Pancreas (tissue), 10 donors: ENCODE measurements at regions not wholly inside any gene's neighbourhood (a gene's known extent, or its start where the extent isn't known, plus 50 kb on each side); places are given as distances from the start of the nearest gene placed in this dataset.

ENCODE experiments used
- ATAC-seq, 4 donors: fragments of 200-7000 bp; cut with Tn5 transposase; one replicate each; pipeline versions ENCODE4 v1.8.0 to v1.9.1; 2020; ENCODE audit warnings: mild to moderate bottlenecking in 4 of 4, moderate library complexity in 4 of 4
- DNase-seq, 6 donors: peaks; one replicate each; pipeline ENCODE4 v3.0.0-alpha.2; 2020
- FAIRE-seq: peaks from 2 replicates; lab custom pipeline; 2012; peaks lifted over from hg19 to GRCh38; lab: Jason Lieb, UNC
- H3K27ac ChIP-seq, 4 donors: fragments of 200-600 bp; sonication (generic); 1 replicate in 3 of 4; 2 replicates in 1 of 4; pipeline versions ENCODE4 v1.5.0 to v1.8.0; 2020
- H3K27me3 ChIP-seq, 4 donors: fragments of 200-600 bp; one replicate each; pipeline ENCODE4 v1.8.0; 2021
- H3K36me3 ChIP-seq, 3 donors: fragments of 200-600 bp; sonication (generic) in 1 of 3; one replicate each; pipeline versions ENCODE4 v1.5.0 to v1.8.0; 2020 to 2021
- H3K4me1 ChIP-seq, 3 donors: fragments of 200-600 bp; one replicate each; pipeline ENCODE4 v1.8.0; 2021
- H3K4me3 ChIP-seq, 4 donors: fragments of 200-600 bp; sonication (generic) in 2 of 4; one replicate each; pipeline versions ENCODE4 v1.5.0 to v1.8.0; 2020 to 2021
- H3K9me3 ChIP-seq, 4 donors: fragments of 200-600 bp; one replicate each; pipeline ENCODE4 v1.8.0; 2021
- whole genome bisulfite sequencing, 2 donors: extraction: QIAGEN DNeasy Blood & Tissue Kit; methylation state at CpG; one replicate each; pipeline ENCODE4 v1.1.7; 2013; 5-methylcytosine and 5-hydroxymethylcytosine counted together
- intact Hi-C, 3 donors: fragments of 100-400 bp; cut with DNase I; formaldehyde crosslinking; loops; one replicate each; pipeline versions ENCODE4 v1.11.1 to v1.14.2; 2022
- TF ChIP-seq, protein P1 (sequence below), 4 donors: fragments of 200-600 bp; sonication (generic) in 3 of 4; IDR thresholded peaks; one replicate each; pipeline versions ENCODE4 v1.5.0 to v1.8.0; 2021; ENCODE audit warnings: antibody characterized with exemption in 4 of 4
- donor health status: healthy with polysubstance abuse.
- donor health status: DM: no; HTN: no; CAD: no; lungs with moderate emphysema.
- donor health status: DM: no; HTN: no; CAD: no.
- donor health status: control.
- donor health status: control.
- donor health status: Bipolar disorder and iron deficiency.
- donor health status: DM: yes; HTN: yes; CAD: no.
- donor health status: DM: no; HTN: no; CAD: no.
- donor health status: DM: no; HTN: no; CAD: no.
- donor health status: DM: yes; HTN: yes; CAD: no.

DNA sequence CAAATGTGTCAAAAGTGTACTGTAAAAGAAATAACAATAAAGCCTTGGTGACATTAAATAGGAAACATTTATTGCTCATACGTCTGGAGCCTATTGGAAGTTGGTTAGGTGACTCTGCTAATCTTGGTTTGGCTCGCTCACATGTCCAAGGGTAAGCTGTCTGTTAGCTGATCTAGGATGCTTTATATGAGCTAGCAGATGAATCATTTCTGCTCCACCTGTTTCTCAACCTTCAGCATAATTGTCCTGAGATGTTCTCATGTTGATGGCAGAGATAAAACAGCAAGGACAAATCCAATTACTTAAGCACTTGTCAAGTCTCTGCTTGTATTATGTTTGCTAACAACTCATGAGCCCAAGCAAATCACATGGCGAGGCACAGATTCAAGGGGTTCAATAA, 56.0 kb upstream of the CD53 start:
- no peak for FAIRE-seq
- TF ChIP-seq, protein P1, sequence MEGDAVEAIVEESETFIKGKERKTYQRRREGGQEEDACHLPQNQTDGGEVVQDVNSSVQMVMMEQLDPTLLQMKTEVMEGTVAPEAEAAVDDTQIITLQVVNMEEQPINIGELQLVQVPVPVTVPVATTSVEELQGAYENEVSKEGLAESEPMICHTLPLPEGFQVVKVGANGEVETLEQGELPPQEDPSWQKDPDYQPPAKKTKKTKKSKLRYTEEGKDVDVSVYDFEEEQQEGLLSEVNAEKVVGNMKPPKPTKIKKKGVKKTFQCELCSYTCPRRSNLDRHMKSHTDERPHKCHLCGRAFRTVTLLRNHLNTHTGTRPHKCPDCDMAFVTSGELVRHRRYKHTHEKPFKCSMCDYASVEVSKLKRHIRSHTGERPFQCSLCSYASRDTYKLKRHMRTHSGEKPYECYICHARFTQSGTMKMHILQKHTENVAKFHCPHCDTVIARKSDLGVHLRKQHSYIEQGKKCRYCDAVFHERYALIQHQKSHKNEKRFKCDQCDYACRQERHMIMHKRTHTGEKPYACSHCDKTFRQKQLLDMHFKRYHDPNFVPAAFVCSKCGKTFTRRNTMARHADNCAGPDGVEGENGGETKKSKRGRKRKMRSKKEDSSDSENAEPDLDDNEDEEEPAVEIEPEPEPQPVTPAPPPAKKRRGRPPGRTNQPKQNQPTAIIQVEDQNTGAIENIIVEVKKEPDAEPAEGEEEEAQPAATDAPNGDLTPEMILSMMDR (IDR thresholded peaks at IDR 0.05) = no peak
- Histone ChIP-seq H3K36me3 (no peaks in the 10 kb centered on the region), H3K4me3 (no peak overlapping the region), H3K27me3 (no peaks in the 10 kb centered on the region), H3K9me3 (no peaks in the 10 kb centered on the region), H3K27ac (no peak overlapping the region), H3K4me1 (no peaks in the 10 kb centered on the region)
- no peak for DNase-seq
- 53 to 67% methylated on average over 3 of the region's 3 CpGs for WGBS, 2 donors
- no peak for ATAC-seq
- intact Hi-C loops = no loop called here

DNA sequence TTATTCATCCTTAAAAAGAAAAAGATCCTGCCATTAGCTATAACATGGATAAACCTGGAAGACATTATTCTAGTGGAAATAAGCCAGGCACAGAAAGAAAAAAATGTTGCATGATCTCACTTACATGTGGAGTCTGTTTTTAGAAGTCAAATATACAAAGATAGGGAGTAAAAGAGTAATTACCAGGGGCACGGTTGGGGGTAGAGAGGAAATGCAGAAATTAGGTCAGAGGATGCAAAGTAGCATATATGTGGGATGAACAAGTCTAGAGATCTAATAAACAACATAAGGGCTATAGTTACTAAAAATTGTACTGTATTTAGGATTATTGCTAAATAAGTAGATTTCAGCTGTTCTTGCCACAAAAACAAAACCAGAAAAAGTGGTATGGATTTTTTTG, 61.4 kb upstream of the CD53 start:
- no peaks in the 10 kb centered on the region for H3K9me3 ChIP-seq
- TF ChIP-seq, protein P1 (IDR thresholded peaks at IDR 0.05) = no peak
- H3K27me3 ChIP-seq = no peaks in the 10 kb centered on the region
- H3K36me3 ChIP-seq = no peaks in the 10 kb centered on the region
- H3K4me3 ChIP-seq = no peak overlapping the region
- ATAC-seq (no peak), FAIRE-seq (no peak), DNase-seq (no peak)
- H3K4me1 ChIP-seq = no peaks in the 10 kb centered on the region
- intact Hi-C loops = no loop called here
- 16 to 18% methylated on average over 1 of the region's 1 CpG for WGBS, 2 donors
- no peak overlapping the region for H3K27ac ChIP-seq

DNA sequence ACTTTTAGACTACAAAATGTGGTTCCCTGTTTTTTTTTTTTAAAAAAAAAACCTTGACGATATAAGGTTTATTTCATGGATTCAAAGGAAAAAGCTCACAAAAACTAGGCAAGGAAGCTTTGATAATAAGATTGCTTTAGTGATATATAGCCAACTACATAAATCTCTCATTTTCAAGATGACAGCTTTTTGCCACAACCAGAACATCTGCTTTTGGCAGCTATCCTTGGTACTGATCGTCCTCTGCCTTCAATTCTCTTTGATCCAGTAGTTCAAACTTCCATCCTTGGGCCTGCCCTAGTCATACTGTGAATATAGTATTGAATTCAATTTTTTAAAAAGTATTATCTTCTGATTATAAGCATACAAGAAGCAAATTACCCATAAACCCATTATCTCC, 72.9 kb upstream of the CD53 start:
- Histone ChIP-seq H3K27ac (no peak overlapping the region), H3K36me3 (no peaks in the 10 kb centered on the region), H3K4me1 (no peaks in the 10 kb centered on the region), H3K27me3 (peaks cover 0 to 5% (median 0%) of the 10 kb centered on the region in 4 donors), H3K9me3 (no peaks in the 10 kb centered on the region), H3K4me3 (no peak overlapping the region)
- ATAC-seq = no peak
- DNase-seq = no peak
- FAIRE-seq = no peak
- intact Hi-C loops = no loop called here
- WGBS, 2 donors = 57 to 74% methylated on average over 2 of the region's 2 CpGs
- TF ChIP-seq, protein P1 (IDR thresholded peaks at IDR 0.05) = no peak

DNA sequence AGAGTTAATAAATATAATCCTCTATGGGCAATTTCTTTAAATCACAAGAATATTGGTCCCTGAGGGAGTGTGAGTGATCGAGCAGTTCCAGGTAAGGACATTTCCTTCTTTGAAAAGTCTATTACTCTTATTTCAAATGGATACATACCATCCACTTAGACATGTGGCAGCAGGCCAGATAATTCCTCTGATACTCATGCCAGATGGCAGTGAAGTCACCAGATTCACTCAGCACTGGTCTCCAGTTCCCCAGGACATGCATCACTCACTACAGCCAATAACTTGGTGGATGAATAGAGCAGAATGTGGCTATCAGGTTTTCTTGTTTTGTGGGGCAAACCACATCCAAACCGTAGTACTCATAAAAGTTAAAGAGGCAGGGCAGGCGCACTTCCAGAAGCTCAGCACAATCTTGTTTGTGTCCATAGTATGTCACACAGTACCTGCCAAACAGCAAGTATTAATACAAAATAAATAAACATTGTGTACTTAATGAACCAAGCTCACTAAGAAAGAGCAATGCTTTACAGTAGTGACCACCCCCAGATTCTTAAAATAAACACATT, 74.2 kb upstream of the CD53 start:
- H3K27ac ChIP-seq = no peak overlapping the region
- no peak for DNase-seq
- H3K4me3 ChIP-seq = no peak overlapping the region
- no peak for ATAC-seq
- no peaks in the 10 kb centered on the region for H3K4me1 ChIP-seq
- TF ChIP-seq, protein P1 (IDR thresholded peaks at IDR 0.05) = no peak
- H3K36me3 ChIP-seq = no peaks in the 10 kb centered on the region
- no peaks in the 10 kb centered on the region for H3K9me3 ChIP-seq
- WGBS, 2 donors = 59 to 66% methylated on average over 3 of the region's 3 CpGs
- no peak for FAIRE-seq
- peaks cover 0 to 1% (median 0%) of the 10 kb centered on the region in 4 donors for H3K27me3 ChIP-seq
- intact Hi-C loops = no loop called here

DNA sequence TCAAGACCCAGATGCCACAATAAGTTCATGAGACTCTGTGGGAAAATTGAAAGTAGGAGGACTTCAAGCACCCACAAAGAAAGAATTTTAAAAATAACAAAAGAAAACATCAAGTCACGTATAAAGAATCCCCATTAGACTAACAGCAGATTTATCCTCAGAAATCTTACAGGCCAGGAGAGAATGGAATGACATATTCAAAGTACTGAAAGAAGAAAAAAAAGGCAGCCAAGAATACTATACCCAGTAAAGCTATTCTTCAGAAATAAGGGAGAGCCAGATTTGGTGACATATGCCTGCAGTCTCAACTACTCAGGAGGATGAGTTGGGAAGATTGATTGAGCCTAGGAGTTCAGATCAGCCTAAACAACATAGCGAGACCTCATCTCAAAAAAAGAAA, 84.3 kb upstream of the CD53 start:
- FAIRE-seq = no peak
- H3K4me1 ChIP-seq = no peaks in the 10 kb centered on the region
- no peak for ATAC-seq
- no peaks in the 10 kb centered on the region for H3K36me3 ChIP-seq
- no peak overlapping the region for H3K27ac ChIP-seq
- no peak overlapping the region for H3K4me3 ChIP-seq
- TF ChIP-seq, protein P1 (IDR thresholded peaks at IDR 0.05) = no peak
- no peaks in the 10 kb centered on the region for H3K27me3 ChIP-seq
- intact Hi-C loops = no loop called here
- WGBS, 2 donors = 72 to 80% methylated on average over 2 of the region's 2 CpGs
- no peaks in the 10 kb centered on the region for H3K9me3 ChIP-seq
- no peak for DNase-seq
